Stimulated activated CD4-positive, alpha-beta T cell treated with anti-CD3 and anti-CD28 coated beads, Interleukin-15, amount 100 ng/mL, for 48 hours (primary cell): ENCODE measurements at regions not wholly inside any gene's neighbourhood (a gene's known extent, or its start where the extent isn't known, plus 50 kb on each side); places are given as distances from the start of the nearest gene placed in this dataset.
"Not testable (repeated sequence)": the region's sequence is repeated elsewhere in the genome, so short reads cannot be mapped to it uniquely, and the experiment has no call there.

Source experiments
- DNase-seq, 2 donors: peaks; one replicate each; pipeline ENCODE4 v3.0.0-alpha.2; 2020; ENCODE audit warnings: low read depth in 2 of 2

GRCh38 chr6:130610303-130610702 is 216.9 kb upstream of the SMLR1 start:
- no peak for DNase-seq

GRCh38 chr6:130611366-130611765 is 215.8 kb upstream of the SMLR1 start:
- DNase-seq, result no peak

- no peak for DNase-seq
Observed at GRCh38 chr6:130613176-130613575, 214.0 kb upstream of the SMLR1 start.

- no peak for DNase-seq
Observed at GRCh38 chr6:130615816-130616215, 211.4 kb upstream of the SMLR1 start.

GRCh38 chr6:130617658-130618057 is 209.5 kb upstream of the SMLR1 start:
- no peak for DNase-seq

GRCh38 chr6:130618806-130619205 is 208.4 kb upstream of the SMLR1 start:
- DNase-seq, result not testable (repeated sequence)

GRCh38 chr6:130620338-130620781 is 206.8 kb upstream of the SMLR1 start:
- no peak for DNase-seq

GRCh38 chr6:130622142-130622541 is 205.1 kb upstream of the SMLR1 start:
- DNase-seq, result no peak

GRCh38 chr6:130624046-130624445 is 203.2 kb upstream of the SMLR1 start:
- no peak for DNase-seq

- peak in 1 of 2 donors; percentile 4 for DNase-seq
Observed at GRCh38 chr6:130625825-130626527, 201.2 kb upstream of the SMLR1 start.

- DNase-seq, result no peak
Observed at GRCh38 chr6:130628862-130629261, 198.3 kb upstream of the SMLR1 start.

GRCh38 chr6:130629640-130630039 is 197.6 kb upstream of the SMLR1 start:
- DNase-seq, result no peak

GRCh38 chr6:130632277-130632676 is 194.9 kb upstream of the SMLR1 start:
- DNase-seq, result no peak

GRCh38 chr6:130632897-130633296 is 194.3 kb upstream of the SMLR1 start:
- DNase-seq, result no peak

GRCh38 chr6:130643361-130643760 is 183.8 kb upstream of the SMLR1 start:
- DNase-seq, result no peak

GRCh38 chr6:130644175-130644574 is 183.0 kb upstream of the SMLR1 start:
- no peak for DNase-seq

GRCh38 chr6:130644769-130645168 is 182.4 kb upstream of the SMLR1 start:
- not testable (repeated sequence) for DNase-seq

- DNase-seq, result no peak
Observed at GRCh38 chr6:130647246-130647645, 180.0 kb upstream of the SMLR1 start.

GRCh38 chr6:130655586-130655985 is 171.6 kb upstream of the SMLR1 start:
- DNase-seq, result no peak

- DNase-seq, result no peak
Observed at GRCh38 chr6:130661077-130661476, 166.1 kb upstream of the SMLR1 start.

GRCh38 chr6:130666786-130667185 is 160.4 kb upstream of the SMLR1 start:
- no peak for DNase-seq

GRCh38 chr6:130670142-130670541 is 157.1 kb upstream of the SMLR1 start:
- DNase-seq, result no peak

- DNase-seq, result no peak
Observed at GRCh38 chr6:130671119-130671518, 156.1 kb upstream of the SMLR1 start.

GRCh38 chr6:130671577-130671976 is 155.6 kb upstream of the SMLR1 start:
- DNase-seq, result no peak
